Lower leg skin (tissue), 3 donors: ENCODE measurements at regions not wholly inside any gene's neighbourhood (a gene's known extent, or its start where the extent isn't known, plus 50 kb on each side); places are given as distances from the start of the nearest gene placed in this dataset.

Source experiments
- POLR2A ChIP-seq, 2 donors: fragments of 450-650 bp; IDR thresholded peaks; one replicate each; pipeline ENCODE4 v1.6.1; 2016 to 2017; ENCODE audit warnings: antibody characterized with exemption in 2 of 2, mild to moderate bottlenecking in 1 of 2, moderate library complexity in 1 of 2
- TF ChIP-seq, protein P1 (sequence below), 3 donors: fragments of 450-650 bp; IDR thresholded peaks; one replicate each; pipeline ENCODE4 v1.5.1; 2016; ENCODE audit warnings: antibody characterized with exemption in 3 of 3, mild to moderate bottlenecking in 3 of 3, moderate library complexity in 2 of 3

DNA sequence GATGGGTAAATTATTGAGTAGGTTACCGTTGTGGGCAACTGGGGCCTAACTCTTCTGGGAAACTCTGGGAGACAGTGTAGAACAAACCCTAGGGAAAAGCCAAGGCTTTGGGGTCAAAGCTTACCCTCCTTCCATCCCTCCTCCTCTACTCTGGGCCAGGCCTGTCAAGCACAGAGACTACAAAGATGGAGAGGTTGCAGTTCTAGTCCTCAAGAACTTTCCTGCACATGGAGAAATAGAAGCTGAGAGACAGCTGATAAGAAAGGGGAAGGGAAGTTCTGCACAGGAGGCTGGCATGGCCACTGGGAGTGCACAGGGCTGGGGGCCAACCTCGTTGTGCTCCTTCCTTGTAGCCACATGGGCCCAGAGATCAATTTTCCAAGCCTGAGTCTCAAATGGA is 67.2 kb upstream of the ALX4 start:
- TF ChIP-seq, protein P1, sequence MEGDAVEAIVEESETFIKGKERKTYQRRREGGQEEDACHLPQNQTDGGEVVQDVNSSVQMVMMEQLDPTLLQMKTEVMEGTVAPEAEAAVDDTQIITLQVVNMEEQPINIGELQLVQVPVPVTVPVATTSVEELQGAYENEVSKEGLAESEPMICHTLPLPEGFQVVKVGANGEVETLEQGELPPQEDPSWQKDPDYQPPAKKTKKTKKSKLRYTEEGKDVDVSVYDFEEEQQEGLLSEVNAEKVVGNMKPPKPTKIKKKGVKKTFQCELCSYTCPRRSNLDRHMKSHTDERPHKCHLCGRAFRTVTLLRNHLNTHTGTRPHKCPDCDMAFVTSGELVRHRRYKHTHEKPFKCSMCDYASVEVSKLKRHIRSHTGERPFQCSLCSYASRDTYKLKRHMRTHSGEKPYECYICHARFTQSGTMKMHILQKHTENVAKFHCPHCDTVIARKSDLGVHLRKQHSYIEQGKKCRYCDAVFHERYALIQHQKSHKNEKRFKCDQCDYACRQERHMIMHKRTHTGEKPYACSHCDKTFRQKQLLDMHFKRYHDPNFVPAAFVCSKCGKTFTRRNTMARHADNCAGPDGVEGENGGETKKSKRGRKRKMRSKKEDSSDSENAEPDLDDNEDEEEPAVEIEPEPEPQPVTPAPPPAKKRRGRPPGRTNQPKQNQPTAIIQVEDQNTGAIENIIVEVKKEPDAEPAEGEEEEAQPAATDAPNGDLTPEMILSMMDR (IDR thresholded peaks at IDR 0.05): no peak
- no peak for TF ChIP-seq POLR2A (IDR thresholded peaks at IDR 0.05)
